SK-MEL-5 (cell line): ENCODE measurements at regions not wholly inside any gene's neighbourhood (a gene's known extent, or its start where the extent isn't known, plus 50 kb on each side); places are given as distances from the start of the nearest gene placed in this dataset.
"Not testable (repeated sequence)": the region's sequence is repeated elsewhere in the genome, so short reads cannot be mapped to it uniquely, and the experiment has no call there.

Source experiments
- DNase-seq: peaks from one replicate; pipeline ENCODE4 v3.0.0-alpha.2; 2016; ENCODE audit warnings: low read depth, low spot score
- in situ Hi-C: cut with HindIII; loops from 2 replicates; pipeline ENCODE4 v1.10.0; 2016; ENCODE audit warnings: low sequenced_read_pairs, high pct_unique_total_duplicates, low pct_unique_long_range_greater_than_20kb

DNA sequence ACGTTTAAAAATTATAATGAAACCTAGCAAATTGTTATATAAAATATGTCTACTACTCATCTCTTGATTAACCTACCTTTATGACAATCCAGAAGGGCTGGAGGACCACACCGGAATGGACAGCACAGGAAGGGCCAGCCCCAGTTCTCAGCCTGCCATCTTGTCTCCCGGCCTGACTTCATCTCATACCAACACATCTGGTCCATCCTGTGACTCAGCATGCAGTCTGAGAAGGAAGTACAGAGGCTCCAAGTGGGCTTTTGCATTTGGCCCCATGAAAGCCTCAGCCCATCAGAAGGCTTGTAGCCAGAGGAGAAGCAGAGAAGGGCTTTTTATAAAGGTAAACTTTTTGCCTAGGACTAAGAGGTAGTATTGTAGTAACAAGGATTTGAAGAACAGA, 436.6 kb downstream of the MRPL39 start:
- in situ Hi-C loops: no loop called here
- DNase-seq: no peak

DNA sequence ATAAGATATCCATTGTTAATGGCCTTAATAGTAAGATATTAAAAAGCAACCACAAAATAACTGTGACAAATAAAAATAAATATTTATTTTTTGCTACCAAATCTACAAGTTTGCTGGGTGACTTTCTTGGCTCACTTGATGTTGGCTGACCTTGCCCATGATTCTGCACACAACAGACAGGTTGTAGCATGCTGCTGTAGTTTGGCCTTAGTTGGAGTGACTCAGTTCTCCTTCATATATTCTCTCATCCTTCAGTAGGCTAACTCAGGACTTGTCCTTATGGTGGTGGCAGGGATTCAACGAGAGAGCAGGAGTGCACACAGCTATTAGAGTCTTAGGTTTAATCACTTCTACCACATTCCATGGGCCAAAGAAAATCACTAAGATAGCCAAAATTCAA, 437.9 kb downstream of the MRPL39 start:
- no peak for DNase-seq
- in situ Hi-C loops: no loop called here

- in situ Hi-C loops, DNase-seq: not testable (repeated sequence)
Measured at GRCh38 chr21:25166904-25167303, 440.4 kb downstream of the MRPL39 start.

DNA sequence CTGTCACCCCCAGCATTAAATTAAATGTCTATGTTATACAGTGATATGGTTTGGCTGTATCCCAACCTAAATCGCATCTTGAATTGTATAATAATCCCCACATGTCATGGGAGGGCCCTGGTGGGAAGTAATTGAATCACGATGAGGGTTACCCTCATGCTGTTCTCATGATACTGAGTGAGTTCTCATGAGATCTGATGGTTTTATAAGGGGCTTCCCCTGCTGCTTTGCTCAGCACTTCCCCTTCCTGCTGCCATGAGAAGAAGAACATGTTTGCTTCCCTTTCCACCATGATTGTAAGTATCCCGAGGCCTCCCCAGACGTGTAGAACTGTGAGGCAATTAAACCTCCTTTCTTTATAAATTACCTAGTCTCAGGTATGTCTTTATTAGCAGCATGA, 445.7 kb downstream of the MRPL39 start:
- in situ Hi-C loops: no loop called here

DNA sequence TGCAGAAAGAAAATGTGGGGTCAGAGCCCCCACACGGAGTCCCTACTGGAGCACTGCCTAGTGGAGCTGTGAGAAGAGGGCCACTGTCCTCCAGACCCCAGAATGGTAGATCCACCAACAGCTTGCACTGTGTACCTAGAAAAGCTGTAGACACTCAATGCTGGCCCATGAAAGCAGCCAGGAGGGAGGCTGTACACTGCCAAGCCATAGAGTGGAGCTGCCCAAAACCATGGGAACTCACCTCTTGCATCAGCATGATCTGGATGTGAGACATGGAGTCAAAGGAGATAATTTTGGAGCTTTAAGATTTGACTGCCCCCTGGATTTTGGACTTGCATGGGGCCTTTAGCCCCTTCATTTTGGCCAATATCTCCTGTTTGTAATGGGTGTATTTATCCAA, 452.3 kb downstream of the MRPL39 start:
- DNase-seq, in situ Hi-C loops: not testable (repeated sequence)

More for the DNA sequence above, 445.7 kb downstream of the MRPL39 start:
- no peak for DNase-seq

- in situ Hi-C loops: no loop called here
- DNase-seq: no peak
Measured at GRCh38 chr21:25149022-25149421, 458.3 kb downstream of the MRPL39 start.

DNA sequence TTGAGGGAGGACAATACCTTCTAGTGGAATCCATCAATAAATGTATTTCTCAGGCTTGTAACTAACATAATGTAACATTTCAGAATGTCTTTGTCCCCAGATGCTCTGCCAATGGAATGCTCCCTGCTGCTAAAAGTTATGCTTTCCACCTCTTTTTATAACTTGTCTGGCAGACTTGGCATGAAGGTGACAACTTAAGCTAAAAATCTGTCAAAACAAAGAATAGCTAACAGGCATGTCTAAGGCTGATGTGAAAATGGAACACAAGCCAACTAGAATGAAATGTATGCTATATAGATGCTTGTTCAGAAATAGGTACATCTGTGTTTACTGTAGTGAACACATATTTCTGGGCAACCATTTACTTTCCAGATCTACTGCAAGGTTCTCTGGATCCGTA, 467.9 kb downstream of the MRPL39 start:
- in situ Hi-C loops: no loop called here
- DNase-seq: no peak

DNA sequence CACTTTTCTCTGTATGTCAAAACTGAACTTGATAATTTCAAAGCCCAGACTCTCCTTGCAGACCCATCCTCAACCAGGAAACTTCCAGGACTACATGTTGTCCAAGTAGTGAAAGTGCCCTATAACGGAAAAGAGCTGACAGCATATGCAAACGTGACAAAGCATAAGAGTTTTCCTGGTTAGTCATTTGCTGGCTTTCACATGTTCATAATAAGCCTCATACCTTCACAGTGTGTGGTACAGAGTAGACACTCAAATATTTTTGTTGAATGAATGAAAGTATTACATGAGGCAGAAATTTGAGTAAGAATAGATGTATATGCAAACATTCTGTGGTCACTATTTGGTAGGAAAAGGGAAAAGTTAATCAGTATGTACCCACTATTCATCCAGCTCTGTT, 473.3 kb downstream of the MRPL39 start:
- DNase-seq: no peak
- in situ Hi-C loops: no loop called here

DNA sequence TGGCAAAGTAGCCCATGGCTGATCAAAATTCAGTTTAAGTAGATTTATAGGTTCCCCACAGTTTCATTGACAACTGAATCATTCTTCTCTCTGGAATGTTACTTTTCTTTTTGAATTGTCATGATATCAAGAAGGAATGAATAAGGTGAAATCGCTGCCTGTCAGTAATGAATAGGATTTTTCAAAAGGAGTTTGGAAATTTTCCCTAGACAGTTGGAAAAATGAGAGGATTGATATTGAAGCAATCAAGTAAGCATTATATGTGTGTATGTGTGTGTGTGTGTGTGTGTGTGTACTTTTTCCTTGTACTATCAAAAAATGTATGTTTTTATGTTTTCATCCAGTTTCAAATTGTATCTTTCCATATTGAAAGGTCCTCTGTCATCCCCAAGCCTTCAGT, 479.5 kb downstream of the MRPL39 start:
- DNase-seq: no peak
- in situ Hi-C loops: no loop called here

DNA sequence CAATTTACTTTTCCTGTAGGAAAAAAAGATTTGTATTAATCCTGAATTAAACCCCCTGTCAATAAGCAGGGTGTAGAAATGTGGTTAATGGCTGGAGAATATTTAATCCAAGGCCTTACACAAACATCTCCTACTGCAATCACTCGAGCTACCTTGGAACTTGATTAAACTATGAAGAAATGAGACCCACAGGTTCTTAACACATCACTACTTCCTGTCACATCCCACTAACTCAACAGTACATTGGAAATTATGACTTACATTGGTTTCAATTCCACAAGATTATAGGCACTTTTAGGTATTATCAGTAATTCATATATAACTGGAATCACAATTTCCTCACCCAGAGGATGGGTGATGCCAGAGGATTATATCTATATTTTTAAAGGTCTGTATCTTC, 480.3 kb downstream of the MRPL39 start:
- in situ Hi-C loops: no loop called here
- DNase-seq: no peak

GRCh38 chr21:25126564-25126963, 480.7 kb downstream of the MRPL39 start:
- in situ Hi-C loops: no loop called here
- no peak for DNase-seq

GRCh38 chr21:25118648-25119047, 488.6 kb downstream of the MRPL39 start:
- DNase-seq: no peak
- in situ Hi-C loops: no loop called here

DNA sequence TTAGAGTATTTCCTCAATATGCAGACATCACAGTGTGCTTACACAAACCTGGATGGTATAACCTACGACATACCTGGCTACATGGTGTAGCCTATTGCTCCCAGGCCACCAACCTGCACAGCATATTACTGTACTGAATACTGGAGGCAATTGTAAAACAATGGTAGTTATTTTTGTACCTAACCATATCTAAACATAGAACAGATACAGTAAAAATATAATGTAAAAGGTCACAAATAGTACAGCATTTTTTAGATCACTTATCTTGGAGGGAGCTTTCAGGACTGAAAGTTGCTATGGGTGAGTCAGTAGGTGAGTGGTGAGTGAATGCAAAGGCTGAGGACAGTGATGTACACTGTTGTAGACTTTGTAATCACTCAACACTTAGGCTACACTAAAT, 492.3 kb downstream of the MRPL39 start:
- in situ Hi-C loops: no loop called here
- no peak for DNase-seq

GRCh38 chr21:25107708-25108107, 499.6 kb downstream of the MRPL39 start:
- in situ Hi-C loops: no loop called here
- no peak for DNase-seq

DNA sequence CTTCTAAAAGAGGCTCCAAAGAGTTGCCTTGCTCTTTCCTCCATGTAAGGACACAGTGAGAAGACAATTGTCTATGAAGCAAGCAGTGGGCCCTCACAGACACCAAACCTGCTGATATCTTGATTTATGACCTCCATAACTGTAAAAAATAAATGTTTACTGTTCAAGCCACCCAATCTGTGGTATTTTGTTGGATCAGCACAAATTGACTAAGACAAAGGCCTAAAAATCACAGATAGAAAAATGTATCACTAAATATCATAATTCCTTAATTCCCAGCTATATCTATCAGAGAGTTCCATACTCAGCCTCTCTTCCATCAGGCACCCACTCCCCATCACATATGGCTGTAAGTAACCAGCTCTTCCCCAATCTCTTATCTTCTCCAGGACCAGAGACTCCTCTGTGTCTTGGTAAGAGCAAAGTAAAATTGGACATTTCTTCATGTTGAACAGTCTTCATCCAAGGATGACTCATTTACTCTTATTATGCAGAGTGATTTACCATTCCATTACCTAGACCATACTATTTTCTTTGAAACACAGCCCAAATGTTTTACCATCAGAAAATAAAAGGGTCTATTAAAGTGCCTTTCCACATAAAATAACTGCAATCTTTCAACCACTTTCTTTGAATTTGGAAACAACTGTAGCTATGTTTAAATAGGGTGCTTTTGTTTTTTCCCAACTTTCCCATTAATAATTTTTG, 503.6 kb downstream of the MRPL39 start:
- in situ Hi-C loops: no loop called here

DNA sequence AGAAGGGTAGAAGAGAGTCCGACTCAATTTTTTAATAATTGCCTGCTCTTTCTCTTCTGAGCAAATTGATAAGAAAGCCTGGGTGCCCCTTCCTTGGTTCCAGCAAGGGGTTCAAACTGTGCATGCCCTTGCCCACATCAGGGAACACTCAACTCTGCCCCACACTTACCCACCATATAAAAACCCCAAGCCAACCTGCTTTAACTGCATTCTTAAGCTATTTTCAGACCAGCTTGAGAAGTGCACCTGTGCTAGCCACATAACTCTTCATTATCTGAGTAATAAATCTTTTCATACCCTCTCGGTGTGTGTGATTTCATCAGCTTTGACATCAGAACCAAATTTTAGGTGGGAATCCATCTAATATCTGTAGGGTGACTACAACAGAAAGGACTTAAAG, 509.6 kb downstream of the MRPL39 start:
- in situ Hi-C loops: no loop called here
- DNase-seq: no peak

More for the DNA sequence above, 503.6 kb downstream of the MRPL39 start:
- DNase-seq: no peak

GRCh38 chr21:25094695-25095094, 512.6 kb downstream of the MRPL39 start:
- DNase-seq: no peak
- in situ Hi-C loops: no loop called here

DNA sequence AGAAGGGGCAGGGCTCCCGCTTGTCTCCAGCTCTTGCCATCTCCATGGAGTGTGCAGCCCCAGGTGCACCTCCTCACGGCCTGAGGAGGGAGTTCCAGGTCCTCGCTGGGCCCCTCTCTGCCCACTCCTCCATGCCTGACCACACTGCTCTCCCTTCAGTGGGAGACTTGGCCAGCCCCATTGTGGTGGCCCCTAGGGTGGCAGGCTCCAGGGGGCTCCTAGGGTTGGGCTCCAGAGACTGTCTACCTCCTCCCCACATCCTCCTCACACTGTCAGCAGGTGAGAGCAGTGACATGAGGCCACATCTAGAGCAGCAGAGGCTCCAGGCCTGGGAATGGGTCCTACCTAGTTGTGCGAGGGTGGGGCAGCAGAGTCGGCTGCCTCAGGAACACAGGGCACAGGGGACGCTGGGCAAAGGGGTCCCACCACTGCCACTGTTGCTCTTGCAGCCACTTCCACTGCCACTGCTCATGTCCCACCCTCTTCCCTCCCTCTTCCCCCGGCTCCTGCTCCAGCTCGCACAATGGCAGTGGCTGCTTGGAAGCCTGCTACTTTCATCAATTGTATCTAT, 514.8 kb downstream of the MRPL39 start:
- in situ Hi-C loops: no loop called here
- DNase-seq: no peak

DNA sequence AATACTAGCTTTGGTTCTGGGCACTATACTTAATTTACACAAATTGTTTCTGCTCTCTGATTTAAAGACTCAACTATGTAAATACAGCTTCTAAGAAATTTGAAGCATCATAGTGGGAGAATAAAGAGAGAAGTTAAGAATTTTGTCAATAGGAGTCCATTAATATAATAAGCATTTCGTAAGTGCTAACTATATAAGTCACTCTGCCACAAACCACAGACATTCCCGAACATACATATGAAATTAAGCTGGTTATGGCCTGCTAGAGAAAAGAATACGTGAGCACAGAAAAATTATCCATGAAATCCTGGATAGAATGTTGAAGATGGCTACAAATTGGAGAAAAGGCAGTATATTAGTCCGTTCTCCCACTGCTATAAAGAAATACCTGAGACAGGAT, 526.2 kb downstream of the MRPL39 start:
- DNase-seq: no peak
- in situ Hi-C loops: no loop called here

DNA sequence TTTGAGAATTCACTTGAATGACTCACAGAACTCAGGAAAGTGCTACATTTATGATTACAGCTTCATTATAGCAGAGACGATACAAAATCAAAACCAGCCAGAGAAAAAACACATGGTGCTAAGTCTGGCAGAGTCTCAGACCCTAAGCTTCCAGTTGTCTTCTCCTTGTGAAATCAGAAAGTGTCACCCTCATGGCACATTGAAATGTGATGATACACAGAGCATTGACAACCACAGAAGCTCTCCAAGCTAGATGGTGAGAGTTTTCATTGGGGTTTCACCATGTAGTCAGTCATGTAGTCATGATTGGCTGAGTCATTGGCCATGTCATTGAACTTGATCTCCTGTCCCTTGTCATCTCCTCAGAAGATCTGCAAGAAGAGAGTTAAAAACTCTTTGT, 526.6 kb downstream of the MRPL39 start:
- in situ Hi-C loops: no loop called here
- DNase-seq: no peak
